NCI-H1048 (cell line): ENCODE measurements at regions not wholly inside any gene's neighbourhood (a gene's known extent, or its start where the extent isn't known, plus 50 kb on each side); places are given as distances from the start of the nearest gene placed in this dataset.
"Not testable (repeated sequence)": the region's sequence is repeated elsewhere in the genome, so short reads cannot be mapped to it uniquely, and the experiment has no call there.

Source experiments
- DNase-seq: peaks from one replicate; lab custom pipeline; 2025; lab: John Stamatoyannopoulos, UW

DNA sequence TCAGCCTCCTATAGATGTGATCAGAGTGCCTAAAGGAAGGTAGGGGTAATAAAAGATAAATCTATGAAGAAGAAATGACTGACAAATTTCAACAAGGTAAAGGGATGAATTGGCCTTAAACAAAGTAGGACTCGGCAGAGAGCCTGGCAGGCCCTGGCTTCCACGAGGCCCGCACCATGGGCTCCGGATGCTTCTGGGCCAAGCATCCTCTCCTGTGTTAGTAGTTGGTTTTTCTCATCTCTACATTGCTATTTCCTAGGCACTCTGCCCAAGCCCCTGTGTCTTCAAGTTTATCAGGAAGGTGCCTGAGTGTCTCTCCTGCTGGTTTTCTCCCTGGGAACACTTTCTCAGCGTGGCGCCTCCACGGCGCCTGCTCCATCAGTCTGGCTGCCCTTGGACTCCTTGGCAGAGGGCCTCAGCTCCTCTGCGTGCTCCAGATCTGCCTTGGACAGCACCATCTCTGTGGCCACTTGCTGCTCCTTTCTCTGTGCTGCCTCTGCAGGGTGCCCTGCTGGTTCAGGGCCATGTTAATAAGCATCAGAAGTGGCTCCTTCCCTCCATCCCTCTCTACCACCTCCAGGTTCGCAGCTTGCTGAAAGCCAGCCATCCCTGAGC, 413.3 kb upstream of the DPP6 start:
- no peak for DNase-seq

DNA sequence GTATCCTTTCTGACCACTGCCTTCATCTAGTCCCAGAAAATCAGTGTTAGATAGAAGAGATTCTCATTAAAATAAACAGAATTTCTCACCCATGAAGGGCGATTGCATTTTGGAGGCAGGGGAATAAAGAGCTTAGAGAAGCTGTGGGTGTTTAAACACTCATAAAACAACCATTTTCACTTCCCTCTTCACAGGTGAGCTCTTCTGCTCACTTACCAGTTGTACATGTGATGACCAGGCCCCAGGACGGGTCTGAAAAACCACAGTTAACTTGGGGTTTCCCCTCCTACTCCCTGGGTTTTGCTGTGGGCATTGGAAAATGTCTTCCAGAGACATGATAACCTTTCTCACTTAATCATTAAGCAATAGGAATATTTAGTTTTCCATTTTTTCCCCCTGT, 411.6 kb upstream of the DPP6 start:
- DNase-seq: no peak

DNA sequence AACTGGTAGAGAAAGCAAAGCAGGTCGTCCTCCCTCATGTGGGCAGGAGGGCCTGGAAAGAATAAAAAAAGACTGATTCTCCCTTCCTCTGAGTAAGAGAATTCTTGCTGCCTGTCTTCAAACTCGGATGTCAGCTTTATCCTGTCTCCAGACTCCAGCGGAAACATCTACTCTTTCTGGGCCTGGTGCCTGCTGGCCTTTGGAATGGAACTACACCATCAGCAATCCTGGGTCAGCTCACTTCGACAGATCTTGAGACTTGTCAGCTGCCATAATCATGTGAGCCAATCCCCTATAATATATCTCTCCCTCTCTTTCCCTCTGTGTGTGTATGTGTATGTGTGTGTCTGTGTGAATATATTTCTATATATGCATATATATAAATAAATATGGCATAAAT, 411.0 kb upstream of the DPP6 start:
- no peak for DNase-seq

DNA sequence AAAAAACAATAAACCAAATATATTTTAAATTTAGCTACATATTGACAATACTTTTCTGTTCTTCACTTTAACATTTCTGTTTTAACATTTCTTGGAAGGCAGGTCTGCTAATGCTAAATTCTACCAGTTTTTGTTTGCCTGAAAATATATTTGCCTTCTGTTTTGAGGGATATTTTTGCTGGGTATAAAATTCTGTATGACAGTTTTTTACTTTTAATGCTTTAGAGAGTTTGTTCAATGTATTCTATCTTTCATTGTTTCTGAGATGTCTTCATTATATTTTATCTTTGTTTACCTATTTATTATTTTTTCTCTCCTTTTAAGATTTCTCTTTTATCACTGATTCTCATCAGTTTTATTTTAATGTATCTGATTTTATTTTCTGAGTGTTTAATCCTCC, 409.2 kb upstream of the DPP6 start:
- DNase-seq: no peak

DNA sequence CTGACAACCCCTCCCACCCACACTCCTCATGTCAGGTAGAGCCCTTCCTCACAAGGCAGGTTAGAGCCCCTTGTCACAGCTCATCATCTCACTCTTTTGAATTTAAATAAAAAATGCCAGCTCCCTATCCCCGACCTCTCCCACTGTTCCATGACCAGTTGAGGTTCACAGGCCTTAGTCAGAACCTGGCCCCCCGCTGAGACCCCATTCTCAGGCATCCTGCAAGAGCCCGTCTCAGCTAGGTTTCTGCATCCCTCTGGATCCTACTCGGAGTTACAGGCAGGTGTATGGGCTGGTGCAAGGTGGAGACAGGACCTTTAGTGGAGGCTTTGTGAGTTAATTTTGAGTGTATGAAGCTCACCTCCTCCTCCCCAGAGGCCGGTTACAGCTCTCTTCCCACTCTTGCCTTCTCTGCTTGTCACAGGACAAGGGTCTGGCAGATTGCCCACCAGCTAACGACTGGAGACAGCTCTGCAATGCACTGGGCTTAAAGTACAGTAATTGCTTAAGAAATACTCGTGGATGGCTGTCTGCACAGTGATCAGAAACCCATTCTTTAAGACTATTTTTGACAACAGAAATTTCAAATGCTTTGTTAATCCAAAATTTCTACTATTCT, 394.9 kb upstream of the DPP6 start:
- no peak for DNase-seq

DNA sequence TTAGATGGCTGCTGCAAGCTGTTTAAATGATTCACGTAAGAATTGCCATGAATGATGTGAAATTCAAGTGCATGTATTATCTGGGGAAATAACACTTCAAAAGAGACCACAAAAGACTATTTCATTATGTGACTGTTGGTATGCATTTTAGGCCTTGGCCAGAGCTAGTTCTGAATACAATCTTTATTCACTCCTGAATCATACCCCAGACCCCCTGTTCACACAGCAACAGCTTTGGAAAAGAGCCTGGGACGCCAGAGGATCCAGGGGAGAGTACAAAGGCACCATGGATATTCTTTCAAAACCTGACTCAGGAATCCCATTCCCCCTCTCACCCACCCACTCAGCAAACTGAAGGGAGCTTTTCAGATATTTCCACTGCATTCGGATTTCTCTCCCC, 377.1 kb upstream of the DPP6 start:
- DNase-seq: no peak

DNA sequence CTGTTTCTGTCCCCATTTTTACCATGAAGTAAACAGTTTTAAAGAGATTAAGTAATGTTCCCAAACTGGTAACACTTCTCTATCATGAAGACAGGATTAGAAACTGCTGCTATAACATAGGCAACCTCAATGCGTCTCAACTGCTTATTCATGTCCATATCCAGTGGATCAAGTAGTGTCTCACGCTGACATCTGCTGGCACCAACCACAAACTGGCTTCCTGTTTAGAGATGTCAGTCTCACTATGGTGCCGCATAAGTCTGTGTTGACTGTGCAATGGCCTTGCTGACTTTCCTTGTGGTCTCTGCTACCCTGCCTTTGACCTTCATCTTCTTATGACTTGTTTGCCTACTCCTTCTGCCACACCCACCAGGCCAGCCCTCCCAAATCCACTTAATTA, 369.6 kb upstream of the DPP6 start:
- no peak for DNase-seq

DNA sequence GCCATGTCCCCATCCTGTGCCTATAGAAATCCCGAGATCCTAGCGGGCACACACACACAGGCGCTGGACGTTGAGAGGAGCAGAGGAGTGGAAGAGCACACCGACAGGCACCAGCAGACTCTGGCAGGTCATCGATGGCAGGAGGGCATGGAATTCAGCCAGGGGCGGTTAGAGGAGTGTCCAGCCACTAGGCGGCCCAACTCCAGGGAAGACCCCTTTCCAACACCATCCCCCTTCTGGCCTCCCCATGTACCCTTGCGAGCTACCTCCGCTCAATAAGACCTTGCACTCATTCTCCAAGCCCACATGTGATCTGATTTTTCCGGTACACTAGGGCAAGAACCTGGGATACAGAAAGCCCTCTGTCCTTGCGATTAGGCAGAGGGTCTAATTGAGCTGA, 356.0 kb upstream of the DPP6 start:
- DNase-seq: no peak

DNA sequence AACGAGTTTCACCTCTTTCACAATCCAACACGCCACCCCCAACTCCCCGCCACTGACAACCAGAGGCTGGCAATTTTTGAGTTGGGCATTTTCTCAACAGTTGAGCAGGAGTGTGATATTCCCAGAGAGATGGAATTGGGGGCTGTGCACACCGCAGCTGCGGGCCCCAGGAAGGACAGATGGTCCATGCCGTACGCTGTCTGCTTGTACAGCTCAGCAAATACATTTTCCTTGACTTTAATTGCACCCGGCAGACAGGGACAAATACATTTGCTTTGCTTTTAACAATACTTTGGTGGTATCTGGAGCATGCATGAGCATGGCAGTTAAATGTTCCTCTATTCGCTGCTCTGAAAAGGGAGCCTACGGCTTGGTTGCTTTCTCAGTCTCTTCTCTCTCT, 354.2 kb upstream of the DPP6 start:
- no peak for DNase-seq

DNA sequence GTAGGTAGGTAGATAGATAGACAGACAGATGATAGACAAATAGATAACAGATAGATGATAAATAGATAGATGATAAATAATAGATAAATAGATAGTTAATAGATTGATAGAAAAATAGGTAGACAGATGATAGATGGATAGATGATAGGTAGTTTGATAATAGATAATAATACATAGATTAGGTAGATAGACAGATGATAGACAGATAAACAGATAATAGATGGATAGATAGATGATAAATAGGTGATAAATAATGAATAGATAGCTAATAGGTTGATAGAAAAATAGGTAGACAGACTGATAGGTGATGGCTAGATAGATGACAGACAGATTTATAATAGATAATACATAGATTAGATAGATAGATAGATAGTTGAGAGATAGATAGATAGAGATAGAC, 350.5 kb upstream of the DPP6 start:
- no peak for DNase-seq

DNA sequence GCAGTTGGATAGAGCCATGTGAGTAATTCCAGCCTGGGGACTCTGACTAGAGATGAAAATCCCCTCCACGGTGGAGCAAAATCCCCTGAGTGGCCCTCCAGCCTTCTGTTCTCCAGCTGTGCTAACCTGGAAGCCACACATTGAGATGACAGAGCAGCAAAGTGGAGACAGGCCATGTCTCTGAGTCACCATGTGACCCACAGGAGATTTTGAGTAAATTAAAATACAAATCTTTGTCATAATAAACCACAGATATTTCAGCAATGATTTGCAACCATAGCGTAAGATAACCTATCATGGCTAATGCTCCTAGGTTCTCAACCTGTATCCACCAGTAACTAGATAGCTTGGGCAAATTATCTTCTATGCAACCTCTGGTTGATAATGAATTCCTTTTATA, 328.3 kb upstream of the DPP6 start:
- DNase-seq: not testable (repeated sequence)

DNA sequence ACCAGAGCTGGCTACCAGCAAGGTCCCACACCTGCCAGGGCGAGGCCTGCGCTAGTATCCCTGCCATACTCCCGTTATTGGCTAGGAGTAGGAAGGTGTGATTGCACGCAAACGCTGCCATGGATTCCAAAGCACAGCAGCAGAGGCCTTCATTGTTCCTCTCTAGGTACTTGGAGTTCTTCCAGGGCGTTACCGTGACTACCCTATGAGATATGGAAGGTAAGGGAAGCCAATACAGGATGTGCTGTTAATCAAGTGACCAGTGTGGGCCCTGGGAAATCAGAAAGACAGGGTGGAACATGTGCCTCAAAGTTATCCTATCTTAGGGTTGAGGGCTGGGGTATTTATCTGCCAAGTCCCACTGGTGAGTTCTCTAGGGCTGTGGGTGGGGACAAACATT, 320.7 kb upstream of the DPP6 start:
- not testable (repeated sequence) for DNase-seq

DNA sequence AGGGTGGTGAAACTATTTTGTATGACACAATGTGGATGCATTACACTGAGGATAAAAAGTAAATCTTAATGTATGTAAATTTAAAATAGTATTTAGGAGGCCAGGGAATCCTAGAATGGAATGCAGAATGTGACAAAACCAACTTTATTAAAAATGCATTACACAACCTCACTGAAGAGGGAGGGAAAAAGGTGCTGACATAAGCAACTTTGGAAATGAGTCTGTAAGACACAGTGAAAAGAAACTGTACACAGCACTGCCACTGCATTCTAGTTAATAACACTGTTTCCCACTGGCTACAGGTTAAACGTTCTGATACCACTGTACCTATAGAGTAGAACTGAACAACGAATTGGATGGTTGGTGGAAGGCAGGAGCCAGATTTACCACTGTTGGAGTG, 308.8 kb upstream of the DPP6 start:
- not testable (repeated sequence) for DNase-seq

DNA sequence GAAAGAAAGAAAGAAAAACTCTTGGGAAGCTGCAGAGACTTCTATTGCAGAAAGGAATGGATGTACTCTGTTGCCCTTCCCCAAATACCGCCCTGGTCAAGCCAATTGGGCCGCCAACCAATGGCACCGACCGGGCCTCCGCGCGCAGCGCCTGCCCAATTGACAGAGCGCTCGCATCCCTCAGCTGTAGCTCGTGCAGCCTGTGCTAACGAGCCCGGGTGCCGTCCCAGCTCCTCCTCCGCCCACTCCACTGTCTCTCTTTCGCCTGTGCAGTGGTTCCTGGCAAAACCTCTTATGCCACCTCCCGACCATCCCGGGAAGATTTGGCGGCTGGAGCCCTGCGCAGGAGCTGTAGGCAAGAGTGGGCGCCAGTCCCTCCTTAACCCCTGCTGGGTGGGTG, 304.2 kb upstream of the DPP6 start:
- DNase-seq: not testable (repeated sequence)

DNA sequence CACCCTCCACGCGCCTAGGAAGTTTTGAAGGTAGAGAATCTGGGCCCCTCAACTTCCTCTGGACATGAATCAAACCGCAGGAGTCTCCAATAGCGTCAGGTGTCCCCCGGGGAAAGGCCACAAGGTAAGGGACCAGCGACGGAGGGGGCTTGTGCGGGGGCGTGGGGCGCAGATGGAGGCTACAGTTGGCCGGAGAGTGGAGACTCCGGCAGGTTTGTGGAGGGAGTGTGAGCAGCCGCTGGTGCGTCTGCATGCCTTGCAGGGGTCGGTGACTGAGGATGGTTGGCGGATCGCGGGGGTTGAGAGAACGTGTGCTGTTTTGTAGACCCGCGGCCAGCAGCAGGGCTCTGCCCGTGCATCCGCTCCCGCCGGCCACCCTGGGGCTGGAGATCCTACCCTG, 303.3 kb upstream of the DPP6 start:
- not testable (repeated sequence) for DNase-seq

DNA sequence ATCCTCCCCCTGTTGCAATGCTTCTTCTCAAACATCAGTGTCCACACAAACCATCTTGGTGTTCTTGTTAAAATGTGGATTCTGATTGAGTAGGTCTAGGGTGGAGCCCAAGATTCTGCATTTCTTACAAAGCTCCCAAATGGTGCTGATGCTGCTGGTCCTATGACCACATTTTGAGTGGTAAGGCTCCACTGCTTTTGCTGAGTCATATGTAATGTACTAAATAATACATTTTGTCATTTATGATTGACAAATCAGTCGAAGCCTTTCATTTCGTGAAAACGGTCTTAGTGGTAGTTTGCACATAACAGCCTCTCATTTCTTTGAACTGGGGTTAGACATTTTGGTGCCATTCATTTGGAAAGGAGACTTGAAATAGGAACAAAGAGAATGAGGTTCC, 286.3 kb upstream of the DPP6 start:
- not testable (repeated sequence) for DNase-seq

DNA sequence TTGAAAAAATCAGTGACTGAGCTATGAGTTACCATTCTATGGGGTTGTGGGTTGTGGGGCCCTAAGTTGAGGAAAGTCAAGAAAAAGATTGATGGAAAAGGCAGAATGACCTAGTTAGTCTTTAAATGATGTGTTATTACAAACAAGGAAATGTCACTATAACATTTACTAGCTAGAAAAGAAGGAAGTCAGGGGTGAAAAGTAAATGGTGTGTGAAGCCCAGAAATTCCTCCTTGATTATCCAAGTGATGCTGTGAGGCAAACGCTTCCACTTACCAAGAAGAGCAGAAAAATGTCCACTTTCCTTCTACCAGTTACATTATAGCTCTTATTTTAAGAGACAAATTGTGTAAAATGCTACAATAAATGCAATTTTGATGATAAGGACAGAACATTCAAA, 285.3 kb upstream of the DPP6 start:
- DNase-seq: not testable (repeated sequence)

DNA sequence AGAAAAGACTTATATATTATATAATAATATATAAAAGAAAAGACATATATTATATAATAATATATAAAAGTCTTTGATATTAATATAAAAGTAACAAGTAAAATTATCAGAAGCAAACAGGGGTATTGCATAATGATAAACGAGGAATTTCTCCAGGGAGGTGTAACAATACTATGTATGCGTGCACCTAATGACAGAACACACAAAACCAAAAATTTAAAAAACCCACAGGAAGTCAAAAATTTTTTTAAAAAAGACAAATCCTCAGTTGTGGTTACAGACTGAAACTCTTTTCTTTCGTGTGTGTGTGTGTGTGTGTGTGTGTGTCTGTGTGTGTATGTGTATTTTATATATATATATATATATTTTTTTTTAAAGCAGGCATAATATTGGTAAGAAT, 279.2 kb upstream of the DPP6 start:
- no peak for DNase-seq

DNA sequence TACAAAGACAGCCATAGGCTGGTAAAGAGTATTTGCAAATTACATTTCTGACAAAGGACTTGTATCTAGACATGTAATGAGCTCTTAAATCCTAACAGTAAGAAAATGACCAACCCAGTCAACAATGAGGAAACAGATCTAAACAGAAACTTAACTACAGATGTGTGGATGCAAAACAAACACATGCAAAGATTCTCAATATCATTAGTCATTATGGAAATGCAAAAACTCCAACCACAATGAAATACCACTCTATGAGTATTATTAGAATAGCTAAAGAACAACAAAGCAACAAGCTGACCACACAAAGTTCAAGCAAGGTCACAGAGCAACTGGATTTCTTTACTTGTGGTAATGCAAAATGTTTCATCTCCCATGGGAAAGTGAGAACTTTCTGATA, 275.3 kb upstream of the DPP6 start:
- not testable (repeated sequence) for DNase-seq

DNA sequence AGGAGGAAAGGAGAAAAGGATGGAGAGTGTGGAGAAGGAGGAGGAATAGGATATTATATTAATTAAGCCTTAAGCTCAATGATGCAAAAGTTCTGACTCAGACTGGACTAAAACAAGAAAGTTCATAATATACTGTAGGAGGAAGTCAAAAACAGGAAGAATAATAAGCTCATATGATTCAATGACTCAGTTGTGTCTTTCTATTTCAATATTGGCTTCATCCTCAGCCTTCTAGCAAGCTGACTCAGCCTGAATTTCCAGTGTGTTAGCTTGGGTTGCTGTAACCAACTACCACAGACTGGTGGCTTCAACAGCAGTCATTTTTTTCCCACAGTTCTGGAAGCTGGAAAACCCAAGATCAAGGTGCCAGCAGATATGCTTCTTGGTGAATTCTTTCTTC, 254.8 kb upstream of the DPP6 start:
- DNase-seq: not testable (repeated sequence)

DNA sequence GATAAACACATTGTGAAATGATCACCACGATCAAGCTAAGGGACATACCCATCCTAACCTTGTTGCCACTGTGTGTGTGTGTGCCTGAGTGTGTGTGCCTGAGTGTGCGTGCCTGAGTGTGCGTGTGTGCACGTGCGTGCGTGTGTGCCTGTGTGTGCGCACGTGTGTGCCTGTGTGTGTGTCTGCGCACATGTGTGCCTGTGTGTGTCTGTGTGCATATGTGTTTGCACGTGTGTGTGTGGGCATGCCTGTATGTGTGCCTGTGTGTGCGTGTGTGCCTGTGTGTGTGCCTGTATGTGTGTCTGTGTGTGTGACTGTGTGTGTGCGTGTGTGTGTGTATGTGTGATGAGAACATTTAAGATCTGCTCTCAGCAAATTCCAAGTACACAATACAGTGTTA, 244.1 kb upstream of the DPP6 start:
- DNase-seq: no peak

DNA sequence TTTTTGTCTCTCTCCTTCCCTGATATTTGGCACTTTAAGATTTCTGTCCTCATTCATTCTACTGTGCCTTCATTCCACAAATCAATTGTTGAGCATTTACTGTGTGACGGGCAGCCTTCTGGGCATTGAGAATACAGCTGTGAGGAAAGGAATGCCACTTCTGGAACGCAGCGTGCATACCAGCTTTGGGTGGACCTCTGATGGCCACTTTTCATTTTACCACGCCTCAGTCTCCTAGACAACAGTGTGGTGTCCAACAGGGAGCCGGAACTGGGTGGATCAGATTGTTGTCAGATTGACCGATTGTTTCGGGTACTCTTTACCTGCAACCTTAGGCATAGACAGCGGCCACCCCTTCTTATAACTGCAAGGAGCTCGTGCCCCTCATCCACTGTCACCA, 222.7 kb upstream of the DPP6 start:
- DNase-seq: no peak

DNA sequence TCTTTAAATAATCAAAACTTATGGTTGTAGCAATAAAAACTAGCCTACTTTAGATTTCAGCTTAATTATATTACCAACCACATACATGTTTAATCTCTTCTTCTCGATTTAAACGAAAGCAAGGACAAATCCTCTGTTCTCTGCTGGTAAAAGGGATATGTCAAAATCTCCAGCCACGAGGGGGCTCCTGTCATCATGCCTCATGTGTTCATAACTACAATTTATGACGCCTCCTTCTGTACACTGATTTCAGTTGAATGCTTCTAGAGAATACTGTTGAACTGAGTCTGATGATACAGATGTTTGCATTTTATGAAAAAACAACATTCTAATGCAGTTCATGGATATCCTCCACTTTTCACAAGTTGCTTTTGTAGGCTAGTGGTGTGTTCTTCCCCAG, 220.0 kb upstream of the DPP6 start:
- DNase-seq: no peak

DNA sequence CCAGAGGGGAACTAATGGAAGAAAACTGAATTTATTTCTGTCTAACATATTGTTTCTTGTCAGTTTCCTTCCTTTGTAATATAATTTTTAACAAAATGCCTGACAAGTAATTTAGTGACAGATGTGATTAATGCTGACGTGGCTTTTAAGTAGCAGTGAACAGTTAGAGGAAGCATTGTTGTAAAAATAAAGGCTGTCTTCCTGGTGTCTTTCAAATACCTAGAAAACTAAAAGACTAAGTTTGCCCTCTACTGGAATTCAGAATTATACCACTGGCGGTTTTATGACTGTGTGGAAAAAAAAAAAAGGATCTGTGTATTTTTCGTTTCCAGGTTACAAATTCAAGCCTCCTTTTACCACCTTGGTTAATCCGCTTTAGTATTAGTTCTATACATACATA, 217.1 kb upstream of the DPP6 start:
- DNase-seq: no peak
